ENCODE measurements at regions not wholly inside any gene's neighbourhood (a gene's known extent, or its start where the extent isn't known, plus 50 kb on each side); places are given as distances from the start of the nearest gene placed in this dataset.

GRCh38 chrX:125926295-125926694, 239.8 kb downstream of the DCAF12L2 start:
- TF ChIP-seq CTCF (IDR thresholded peaks at IDR 0.05; ENCODE audit: borderline replicate concordance, control extremely low read depth, extremely low read depth, insufficient read depth, missing control alignments), result no peak
- in situ Hi-C loops (cut with MboI; ENCODE audit: low sequenced_read_pairs, unreplicated experiment), result no loop called here

DNA sequence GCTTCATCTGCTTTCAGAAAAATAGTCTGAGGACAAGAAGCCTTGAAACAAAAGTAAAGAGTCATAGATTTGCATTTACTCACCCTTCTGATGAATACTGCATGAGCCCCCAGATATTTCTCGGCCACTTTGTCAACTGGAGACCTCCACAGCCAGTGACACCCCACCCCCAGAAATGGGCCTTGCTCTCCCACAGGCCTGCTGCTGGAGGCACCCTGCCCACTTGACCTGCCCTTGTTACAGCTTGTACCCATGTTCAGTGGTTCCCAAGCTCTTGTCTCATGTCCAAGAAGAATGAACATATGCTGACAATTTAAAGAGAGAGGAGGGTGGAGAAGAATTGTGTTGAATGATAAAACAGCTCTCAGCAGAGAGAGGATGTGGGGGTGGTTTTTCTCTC, 225.1 kb downstream of the DCAF12L2 start:
- in situ Hi-C loops (cut with MboI; ENCODE audit: low sequenced_read_pairs, unreplicated experiment), result no loop called here
- TF ChIP-seq CTCF (IDR thresholded peaks at IDR 0.05; ENCODE audit: borderline replicate concordance, control extremely low read depth, extremely low read depth, insufficient read depth, missing control alignments), result no peak
- no peak for DNase-seq (ENCODE audit: low spot score)

More at GRCh38 chrX:125926295-125926694, 239.8 kb downstream of the DCAF12L2 start:
- DNase-seq (ENCODE audit: low spot score), result no peak

- in situ Hi-C loops (cut with MboI; ENCODE audit: low sequenced_read_pairs, unreplicated experiment), result no loop called here
- TF ChIP-seq CTCF (IDR thresholded peaks at IDR 0.05; ENCODE audit: borderline replicate concordance, control extremely low read depth, extremely low read depth, insufficient read depth, missing control alignments), result no peak
- DNase-seq (ENCODE audit: low spot score), result no peak
Measured at GRCh38 chrX:125947501-125947900, 218.6 kb downstream of the DCAF12L2 start.

DNA sequence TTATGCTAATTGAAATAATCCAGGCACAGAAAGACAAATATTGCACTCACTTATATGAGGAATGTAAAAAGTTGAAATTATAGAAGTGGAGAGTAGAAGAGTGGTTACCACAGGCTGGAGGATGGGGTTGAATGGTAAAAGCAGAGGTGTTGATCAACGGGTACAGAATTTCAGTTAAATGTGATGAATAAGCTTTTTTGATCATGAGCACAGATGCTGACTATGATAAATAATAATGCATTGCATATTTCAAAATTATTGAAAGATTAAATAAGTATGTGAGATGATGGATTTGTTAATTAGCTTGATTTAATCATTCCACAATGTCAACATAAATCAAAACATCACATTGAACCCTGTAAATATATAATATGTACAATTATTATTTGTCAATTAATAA, 213.1 kb downstream of the DCAF12L2 start:
- DNase-seq (ENCODE audit: low spot score), result no peak
- in situ Hi-C loops (cut with MboI; ENCODE audit: low sequenced_read_pairs, unreplicated experiment), result no loop called here
- TF ChIP-seq CTCF (IDR thresholded peaks at IDR 0.05; ENCODE audit: borderline replicate concordance, control extremely low read depth, extremely low read depth, insufficient read depth, missing control alignments), result no peak

DNA sequence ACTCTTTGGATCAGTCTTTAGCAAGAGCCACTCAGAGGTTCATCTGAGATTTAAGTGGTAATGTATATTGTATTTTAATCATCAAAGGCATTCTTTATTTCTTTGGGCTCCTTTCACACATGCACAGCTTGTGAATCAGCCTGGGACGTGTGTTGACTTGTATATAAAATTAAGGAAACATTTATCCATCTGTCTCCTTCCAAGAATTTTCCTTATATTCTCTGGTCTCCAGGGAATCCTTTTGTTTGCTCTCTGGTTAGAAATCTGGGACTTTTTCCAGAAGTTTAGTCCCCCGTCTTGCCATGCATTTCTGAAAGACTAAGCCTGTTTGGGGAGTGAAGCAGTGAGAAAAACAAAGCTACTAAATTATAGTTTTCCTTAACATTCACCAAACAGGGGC, 212.3 kb downstream of the DCAF12L2 start:
- in situ Hi-C loops (cut with MboI; ENCODE audit: low sequenced_read_pairs, unreplicated experiment), result no loop called here
- no peak for DNase-seq (ENCODE audit: low spot score)
- TF ChIP-seq CTCF (IDR thresholded peaks at IDR 0.05; ENCODE audit: borderline replicate concordance, control extremely low read depth, extremely low read depth, insufficient read depth, missing control alignments), result no peak

GRCh38 chrX:125954236-125954635, 211.9 kb downstream of the DCAF12L2 start:
- DNase-seq (ENCODE audit: low spot score), result no peak
- no peak for TF ChIP-seq CTCF (IDR thresholded peaks at IDR 0.05; ENCODE audit: borderline replicate concordance, control extremely low read depth, extremely low read depth, insufficient read depth, missing control alignments)
- in situ Hi-C loops (cut with MboI; ENCODE audit: low sequenced_read_pairs, unreplicated experiment), result no loop called here

- TF ChIP-seq CTCF (IDR thresholded peaks at IDR 0.05; ENCODE audit: borderline replicate concordance, control extremely low read depth, extremely low read depth, insufficient read depth, missing control alignments), result no peak
- DNase-seq (ENCODE audit: low spot score), result no peak
- in situ Hi-C loops (cut with MboI; ENCODE audit: low sequenced_read_pairs, unreplicated experiment), result no loop called here
Measured at GRCh38 chrX:125977851-125978250, 188.2 kb downstream of the DCAF12L2 start.
